Inferior parietal cortex (tissue), 1 donor: ENCODE measurements at regions not wholly inside any gene's neighbourhood (a gene's known extent, or its start where the extent isn't known, plus 50 kb on each side); places are given as distances from the start of the nearest gene placed in this dataset.

ENCODE experiments used
- DNase-seq: peaks from one replicate; pipeline ENCODE4 v3.0.0-alpha.2; 2016; ENCODE audit errors: extremely low spot score

- no peak for DNase-seq
Observed at GRCh38 chr5:148913493-148913892, 87.1 kb downstream of the ADRB2 start.

GRCh38 chr5:148913985-148914431 is 87.6 kb downstream of the ADRB2 start:
- DNase-seq: no peak

GRCh38 chr5:148915224-148915817 is 88.9 kb downstream of the ADRB2 start:
- DNase-seq: no peak

- no peak for DNase-seq
Observed at GRCh38 chr5:148920646-148921288, 94.4 kb downstream of the ADRB2 start.

- no peak for DNase-seq
Observed at GRCh38 chr5:148921350-148921749, 94.9 kb downstream of the ADRB2 start.

GRCh38 chr5:148922606-148923005 is 96.2 kb downstream of the ADRB2 start:
- no peak for DNase-seq

- DNase-seq: no peak
Observed at GRCh38 chr5:148923023-148923422, 96.6 kb downstream of the ADRB2 start.

- no peak for DNase-seq
Observed at GRCh38 chr5:148924817-148925216, 98.4 kb downstream of the ADRB2 start.

- DNase-seq: no peak
Observed at GRCh38 chr5:148926207-148926606, 99.8 kb downstream of the ADRB2 start.

GRCh38 chr5:148927307-148927946 is 101.0 kb downstream of the ADRB2 start:
- DNase-seq: no peak

GRCh38 chr5:148928141-148928540 is 101.7 kb downstream of the ADRB2 start:
- no peak for DNase-seq

- no peak for DNase-seq
Observed at GRCh38 chr5:148931453-148932057, 105.1 kb downstream of the ADRB2 start.

- DNase-seq: no peak
Observed at GRCh38 chr5:148932355-148932935, 106.0 kb downstream of the ADRB2 start.

- DNase-seq: no peak
Observed at GRCh38 chr5:148933903-148934432, 107.6 kb downstream of the ADRB2 start.

GRCh38 chr5:148934895-148935400 is 108.5 kb downstream of the ADRB2 start:
- DNase-seq: no peak

- no peak for DNase-seq
Observed at GRCh38 chr5:148937239-148937638, 110.8 kb downstream of the ADRB2 start.

GRCh38 chr5:148937830-148938521 is 111.6 kb downstream of the ADRB2 start:
- DNase-seq: no peak

- no peak for DNase-seq
Observed at GRCh38 chr5:148938522-148938882, 112.1 kb downstream of the ADRB2 start.

- no peak for DNase-seq
Observed at GRCh38 chr5:148939676-148940075, 113.3 kb downstream of the ADRB2 start.

GRCh38 chr5:148941810-148942209 is 115.4 kb downstream of the ADRB2 start:
- no peak for DNase-seq

- DNase-seq: no peak
Observed at GRCh38 chr5:148949841-148950470, 112.9 kb downstream of the SH3TC2 start.
